ENCODE measurements at regions not wholly inside any gene's neighbourhood (a gene's known extent, or its start where the extent isn't known, plus 50 kb on each side); places are given as distances from the start of the nearest gene placed in this dataset.

DNA sequence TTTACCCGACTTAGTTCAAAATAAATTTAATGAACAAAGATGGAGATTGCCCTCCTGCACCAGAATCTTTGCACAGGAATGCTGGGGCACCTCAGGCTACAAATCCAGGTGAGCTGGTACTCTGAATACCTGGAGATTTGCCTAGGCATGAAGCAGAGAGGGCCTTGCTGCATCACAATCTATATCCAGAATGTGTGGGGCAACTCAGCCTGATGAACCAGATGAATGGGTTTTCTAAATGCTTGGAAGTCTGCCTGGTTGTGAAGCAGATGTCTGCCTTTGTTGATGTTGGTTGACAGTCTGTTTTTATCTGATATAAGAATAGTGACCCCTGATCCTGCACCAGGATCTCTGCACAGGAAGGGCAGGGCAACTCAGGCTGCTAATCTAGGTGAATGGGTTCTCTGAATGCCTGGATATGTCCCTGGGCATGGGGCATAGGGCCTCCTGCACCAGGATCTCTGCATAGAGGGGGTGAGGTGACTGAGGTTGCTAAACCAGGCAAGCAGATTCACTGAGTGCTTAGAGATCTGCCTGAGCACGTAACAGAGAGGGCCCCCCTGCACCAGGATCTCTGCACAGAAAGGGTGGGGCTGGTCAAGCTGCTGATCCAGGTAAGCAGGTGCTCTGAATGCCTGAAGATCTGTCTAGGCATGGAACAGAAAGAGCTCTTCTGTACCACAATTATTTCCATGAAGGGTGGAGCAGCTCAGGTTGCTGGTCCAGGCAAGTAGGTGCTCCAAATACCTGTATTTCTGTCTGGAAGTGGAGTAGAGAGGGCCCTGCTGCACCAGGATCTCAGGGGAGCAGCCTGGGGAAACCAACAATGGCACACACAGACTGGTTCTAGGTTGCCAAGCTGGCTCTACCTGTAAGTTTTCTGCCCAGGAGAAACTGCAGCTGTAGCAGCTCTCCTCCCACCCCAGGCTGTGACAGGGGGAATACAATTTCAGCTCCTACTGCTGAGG lies 437.5 kb downstream of the MMUT start (continued):
- TF ChIP-seq EZH2 (IDR thresholded peaks at IDR 0.05) (no peak), RAD21 (IDR thresholded peaks at IDR 0.05; ENCODE audit: low read depth) (no peak), FOSL1 (IDR thresholded peaks at IDR 0.05; ENCODE audit: low read depth) (no peak), ZFX (IDR thresholded peaks at IDR 0.05) (no peak), ZNF274 (IDR thresholded peaks at IDR 0.05; ENCODE audit: low read depth, low read length) (no peak)
- TF ChIP-seq, protein P1, sequence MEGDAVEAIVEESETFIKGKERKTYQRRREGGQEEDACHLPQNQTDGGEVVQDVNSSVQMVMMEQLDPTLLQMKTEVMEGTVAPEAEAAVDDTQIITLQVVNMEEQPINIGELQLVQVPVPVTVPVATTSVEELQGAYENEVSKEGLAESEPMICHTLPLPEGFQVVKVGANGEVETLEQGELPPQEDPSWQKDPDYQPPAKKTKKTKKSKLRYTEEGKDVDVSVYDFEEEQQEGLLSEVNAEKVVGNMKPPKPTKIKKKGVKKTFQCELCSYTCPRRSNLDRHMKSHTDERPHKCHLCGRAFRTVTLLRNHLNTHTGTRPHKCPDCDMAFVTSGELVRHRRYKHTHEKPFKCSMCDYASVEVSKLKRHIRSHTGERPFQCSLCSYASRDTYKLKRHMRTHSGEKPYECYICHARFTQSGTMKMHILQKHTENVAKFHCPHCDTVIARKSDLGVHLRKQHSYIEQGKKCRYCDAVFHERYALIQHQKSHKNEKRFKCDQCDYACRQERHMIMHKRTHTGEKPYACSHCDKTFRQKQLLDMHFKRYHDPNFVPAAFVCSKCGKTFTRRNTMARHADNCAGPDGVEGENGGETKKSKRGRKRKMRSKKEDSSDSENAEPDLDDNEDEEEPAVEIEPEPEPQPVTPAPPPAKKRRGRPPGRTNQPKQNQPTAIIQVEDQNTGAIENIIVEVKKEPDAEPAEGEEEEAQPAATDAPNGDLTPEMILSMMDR (IDR thresholded peaks at IDR 0.05 in 2 of 3, conservative IDR thresholded peaks at IDR 0.05 in 1 of 3; ENCODE audit: borderline replicate concordance in 1 of 3, insufficient read depth in 1 of 3, low read depth in 2 of 3, low read length in 2 of 3) = no peak

DNA sequence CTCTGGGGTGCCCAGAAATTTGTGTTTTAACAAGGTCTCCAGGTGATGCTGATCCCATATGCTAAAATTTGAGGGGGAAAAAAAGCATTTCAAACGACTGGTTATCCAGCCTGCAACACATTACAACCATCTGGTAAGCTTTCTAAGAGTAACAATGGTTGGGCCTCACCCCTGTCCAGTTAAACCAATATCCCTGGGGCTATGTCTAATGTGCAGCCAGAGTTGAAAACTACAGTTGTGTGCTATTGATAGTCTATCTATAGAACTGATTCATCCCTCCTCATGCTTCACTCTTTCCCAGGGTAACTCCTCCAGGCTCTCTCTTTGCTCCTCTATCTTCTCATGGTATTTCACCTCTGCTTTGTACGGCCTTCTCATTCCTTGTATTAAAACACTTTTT lies 458.3 kb downstream of the MMUT start:
- intact Hi-C loops (cut with micrococcal nuclease) = no loop called here
- TF ChIP-seq EGR1 (IDR thresholded peaks at IDR 0.05; ENCODE audit: low read depth) = no peak
- TF ChIP-seq CBX3 (IDR thresholded peaks at IDR 0.05; ENCODE audit: low read depth) = no peak
- TF ChIP-seq, protein P1 (IDR thresholded peaks at IDR 0.05 in 2 of 3, conservative IDR thresholded peaks at IDR 0.05 in 1 of 3; ENCODE audit: borderline replicate concordance in 1 of 3, insufficient read depth in 1 of 3, low read depth in 2 of 3, low read length in 2 of 3) = no peak
- no peak for TF ChIP-seq EZH2 (IDR thresholded peaks at IDR 0.05)
- TF ChIP-seq POLR2A (IDR thresholded peaks at IDR 0.05; ENCODE audit: borderline replicate concordance, extremely low read depth, insufficient read depth, insufficient read length) = no peak
- TF ChIP-seq TCF7L2 (IDR thresholded peaks at IDR 0.05; ENCODE audit: borderline replicate concordance, extremely low read depth, insufficient read depth, insufficient read length) = no peak
- no peak for TF ChIP-seq POLR2AphosphoS5 (IDR thresholded peaks at IDR 0.05; ENCODE audit: low read depth, low read length)
- TF ChIP-seq EZH2phosphoT487 (IDR thresholded peaks at IDR 0.05; ENCODE audit: borderline replicate concordance) = no peak
- TF ChIP-seq RAD21 (IDR thresholded peaks at IDR 0.05; ENCODE audit: low read depth) = no peak
- no peak for TF ChIP-seq JUND (IDR thresholded peaks at IDR 0.05)
- TF ChIP-seq, protein P2, sequence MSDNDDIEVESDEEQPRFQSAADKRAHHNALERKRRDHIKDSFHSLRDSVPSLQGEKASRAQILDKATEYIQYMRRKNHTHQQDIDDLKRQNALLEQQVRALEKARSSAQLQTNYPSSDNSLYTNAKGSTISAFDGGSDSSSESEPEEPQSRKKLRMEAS (IDR thresholded peaks at IDR 0.05) = no peak
- no peak for TF ChIP-seq SIN3A (IDR thresholded peaks at IDR 0.05; ENCODE audit: low read depth)
- TF ChIP-seq SP1 (IDR thresholded peaks at IDR 0.05; ENCODE audit: low read depth) = no peak
- no peak for TF ChIP-seq SRF (IDR thresholded peaks at IDR 0.05; ENCODE audit: low read depth)
- TF ChIP-seq, protein P3, sequence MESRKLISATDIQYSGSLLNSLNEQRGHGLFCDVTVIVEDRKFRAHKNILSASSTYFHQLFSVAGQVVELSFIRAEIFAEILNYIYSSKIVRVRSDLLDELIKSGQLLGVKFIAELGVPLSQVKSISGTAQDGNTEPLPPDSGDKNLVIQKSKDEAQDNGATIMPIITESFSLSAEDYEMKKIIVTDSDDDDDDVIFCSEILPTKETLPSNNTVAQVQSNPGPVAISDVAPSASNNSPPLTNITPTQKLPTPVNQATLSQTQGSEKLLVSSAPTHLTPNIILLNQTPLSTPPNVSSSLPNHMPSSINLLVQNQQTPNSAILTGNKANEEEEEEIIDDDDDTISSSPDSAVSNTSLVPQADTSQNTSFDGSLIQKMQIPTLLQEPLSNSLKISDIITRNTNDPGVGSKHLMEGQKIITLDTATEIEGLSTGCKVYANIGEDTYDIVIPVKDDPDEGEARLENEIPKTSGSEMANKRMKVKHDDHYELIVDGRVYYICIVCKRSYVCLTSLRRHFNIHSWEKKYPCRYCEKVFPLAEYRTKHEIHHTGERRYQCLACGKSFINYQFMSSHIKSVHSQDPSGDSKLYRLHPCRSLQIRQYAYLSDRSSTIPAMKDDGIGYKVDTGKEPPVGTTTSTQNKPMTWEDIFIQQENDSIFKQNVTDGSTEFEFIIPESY (IDR thresholded peaks at IDR 0.05; ENCODE audit: extremely low read depth, insufficient replicate concordance, low read length) = no peak
- no peak for TF ChIP-seq ZNF274 (IDR thresholded peaks at IDR 0.05; ENCODE audit: low read depth, low read length)
- no peak for TF ChIP-seq ELF1 (IDR thresholded peaks at IDR 0.05; ENCODE audit: borderline replicate concordance, low read depth)

More for the DNA sequence above, 458.3 kb downstream of the MMUT start:
- H3K9me3 ChIP-seq (ENCODE audit: control insufficient read depth in 1 of 2, insufficient read depth in 1 of 2, low read depth in 1 of 2, low read length in 2 of 2) = no peaks in the 10 kb centered on the region
- no peak overlapping the region for H3K4me3 ChIP-seq (replicated peaks in 1 of 2; ENCODE audit: low read depth in 1 of 2, low read length in 2 of 2)
- no peaks in the 10 kb centered on the region for H3K36me3 ChIP-seq (ENCODE audit: control insufficient read depth in 1 of 2, insufficient read depth in 2 of 2, low read length in 2 of 2)
- no peaks in the 10 kb centered on the region for H4K20me1 ChIP-seq (ENCODE audit: insufficient read depth)
- no peak overlapping the region for H3K9ac ChIP-seq (ENCODE audit: low read length)
- CTCF ChIA-PET = no interaction called here
- POLR2A ChIA-PET = no interaction called here
- H3K79me2 ChIP-seq (ENCODE audit: insufficient read depth, low read length) = no peaks in the 10 kb centered on the region
- peaks cover 0 to 8% of the 10 kb centered on the region in 2 experiments; a peak in 1 of 4 replicates for H3K4me1 ChIP-seq (ENCODE audit: control insufficient read depth in 1 of 2, insufficient read depth in 2 of 2, low read length in 2 of 2)
- no peaks in the 10 kb centered on the region for H3K9me2 ChIP-seq (ENCODE audit: insufficient read depth)
- DNase-seq (ENCODE audit: low read depth, low spot score) = no peak
- H3K27me3 ChIP-seq (ENCODE audit: insufficient read depth, low read length) = no peaks in the 10 kb centered on the region
- H3K4me2 ChIP-seq (ENCODE audit: low read length) = no peak overlapping the region
- ATAC-seq = no peak
- RAD21 ChIA-PET (ENCODE audit: low non-redundant PET in 1 of 2, low total read pairs in 2 of 2, uncharacterized antibody in 2 of 2, unreplicated experiment in 2 of 2) = no interaction called here
- H3K27ac ChIP-seq (ENCODE audit: low read depth, low read length) = no peak overlapping the region
- no peak overlapping the region for H2AFZ ChIP-seq (ENCODE audit: low read depth, low read length, poor library complexity, severe bottlenecking)
- no TSS peak for BruUV-seq (replicated peaks)
